HG03354 (cell line): ENCODE measurements at regions not wholly inside any gene's neighbourhood (a gene's known extent, or its start where the extent isn't known, plus 50 kb on each side); places are given as distances from the start of the nearest gene placed in this dataset.

Experiments
- ATAC-seq: cut with Tn5 transposase; IDR thresholded peaks from one replicate; pipeline ENCODE4 v1.9.1; 2021; ENCODE audit warnings: mild to moderate bottlenecking; ENCODE audit not compliant: unreplicated experiment, poor library complexity, severe bottlenecking

DNA sequence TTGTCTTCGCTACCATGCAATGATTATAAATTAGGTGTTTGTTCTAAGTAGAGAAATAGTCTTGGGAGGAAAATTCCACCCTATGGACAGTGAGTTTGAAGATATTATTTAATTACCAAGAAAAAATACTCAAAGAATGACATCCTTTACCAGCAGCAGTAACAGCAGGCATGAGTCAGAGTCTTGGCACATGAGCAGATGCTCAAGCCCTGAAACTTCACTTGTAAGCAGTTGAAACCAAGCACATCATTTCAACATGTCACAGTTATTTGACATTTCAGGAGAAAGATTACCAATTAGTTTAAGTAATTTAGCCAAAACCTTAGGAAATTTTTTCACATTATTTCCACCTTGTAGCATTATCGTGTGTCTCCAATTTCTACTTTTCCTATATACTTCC lies 99.2 kb downstream of the C12orf50 start:
- no peak for ATAC-seq

DNA sequence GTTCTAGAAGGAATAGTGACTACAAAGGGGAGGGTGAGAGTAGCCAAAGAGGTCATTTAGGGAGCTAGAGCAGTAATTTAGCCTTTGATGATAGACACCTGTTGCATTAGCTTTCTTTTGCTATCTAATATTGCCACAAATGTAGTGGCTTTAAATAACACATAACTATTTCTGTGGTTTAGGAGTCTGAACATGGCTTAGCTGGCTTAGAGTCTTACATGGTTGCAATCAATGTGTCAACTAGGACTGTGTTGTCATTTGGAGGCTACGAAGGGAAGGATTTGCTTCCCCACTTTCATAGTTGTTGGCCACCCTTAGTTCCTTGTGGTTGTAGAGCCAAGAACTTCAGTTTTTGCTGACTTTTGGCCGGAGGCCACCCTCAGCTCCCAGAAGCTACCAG lies 99.9 kb downstream of the C12orf50 start:
- no peak for ATAC-seq

DNA sequence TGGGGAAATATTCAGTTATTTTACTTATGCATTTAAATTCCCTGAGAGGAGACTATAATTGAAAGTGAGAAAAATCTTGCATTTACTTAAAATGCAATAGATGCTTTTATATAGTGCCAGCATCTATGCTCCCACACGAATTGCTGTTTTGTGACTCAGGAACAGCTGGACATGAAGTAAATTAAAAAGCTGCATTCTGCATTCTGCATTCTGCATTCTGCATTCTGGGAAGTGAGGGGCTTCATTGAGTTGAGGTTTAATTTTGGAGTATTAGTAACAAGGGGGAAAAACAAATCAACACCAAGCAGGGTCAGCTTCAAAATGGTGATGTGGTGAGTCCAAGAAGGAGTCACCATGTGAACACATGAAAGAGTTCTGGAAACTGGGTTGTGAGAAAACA lies 101.2 kb downstream of the C12orf50 start:
- ATAC-seq, result no peak

DNA sequence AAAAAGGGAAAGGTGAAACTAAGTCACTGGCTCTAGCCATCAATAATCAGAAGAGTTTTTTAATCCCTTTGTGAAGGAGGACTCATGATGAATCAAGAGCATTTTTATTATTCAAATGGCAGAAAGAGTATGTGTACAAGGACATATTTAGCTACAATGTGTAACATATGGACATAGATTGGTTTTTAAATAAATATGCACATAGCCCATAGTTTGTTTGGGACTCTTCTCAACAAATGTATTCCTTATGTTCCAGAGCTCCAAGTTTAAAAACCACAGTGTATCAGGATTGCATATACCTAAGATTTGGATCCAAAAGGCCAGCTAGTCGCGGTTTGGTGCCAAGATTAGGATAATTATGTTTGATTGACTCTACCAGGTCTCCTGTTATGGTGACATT lies 104.2 kb downstream of the C12orf50 start:
- no peak for ATAC-seq

DNA sequence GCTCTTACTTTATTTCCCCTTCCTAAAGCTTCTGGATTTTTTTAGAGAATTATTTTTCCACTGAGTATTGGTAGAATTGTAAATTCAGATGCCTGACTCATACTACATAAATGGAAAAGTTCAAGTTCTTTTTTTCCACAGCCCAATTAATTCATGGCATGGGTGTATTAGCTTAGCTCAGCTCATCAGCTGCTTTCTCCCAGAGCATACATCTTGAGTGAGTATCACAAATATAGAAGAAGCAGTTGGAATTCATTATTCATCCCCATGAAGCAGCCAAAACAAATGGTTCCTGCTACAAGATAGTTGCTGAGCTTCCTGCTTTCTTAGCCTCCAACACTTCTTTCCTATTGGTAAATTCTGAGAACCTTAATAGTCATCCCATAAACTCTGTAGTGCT lies 105.1 kb downstream of the C12orf50 start:
- no peak for ATAC-seq

DNA sequence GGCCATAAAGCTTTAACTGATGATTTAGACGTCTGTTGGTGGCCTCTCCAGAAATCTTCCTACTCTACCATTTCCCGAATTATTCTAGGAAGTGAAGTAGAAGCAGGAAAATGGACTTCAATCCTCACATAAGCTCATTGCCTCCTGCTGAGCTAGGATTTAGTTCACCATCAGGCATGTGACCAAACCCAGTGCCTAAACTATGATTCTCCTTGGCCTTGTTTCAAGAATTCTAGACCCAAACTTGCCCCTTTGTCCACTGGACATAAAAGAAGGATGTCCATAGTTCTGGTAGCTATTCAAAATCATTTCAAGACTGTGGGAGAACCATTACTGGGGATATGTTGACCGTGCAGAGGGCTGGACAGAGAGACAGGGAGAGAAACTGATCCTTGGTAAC lies 105.8 kb downstream of the C12orf50 start:
- no peak for ATAC-seq

DNA sequence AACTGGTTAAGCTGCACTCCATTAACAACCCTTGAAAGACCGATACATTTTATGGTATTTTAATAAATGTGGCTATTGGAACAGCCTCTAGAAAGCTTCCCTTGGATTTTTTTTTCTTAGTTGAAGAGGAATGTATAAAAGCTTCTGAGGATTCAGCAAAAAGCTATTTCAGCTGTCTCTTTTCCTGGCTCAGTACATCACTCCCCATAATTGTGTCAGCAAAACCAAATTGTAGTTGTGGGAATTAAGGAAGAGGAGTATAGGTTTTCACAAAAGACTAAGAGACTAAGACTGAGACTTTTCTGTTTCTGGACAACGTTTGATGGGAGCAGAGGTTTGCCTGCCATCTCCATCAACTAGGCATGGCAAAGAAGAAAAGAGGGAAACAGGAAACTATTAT lies 106.5 kb downstream of the C12orf50 start:
- no peak for ATAC-seq

DNA sequence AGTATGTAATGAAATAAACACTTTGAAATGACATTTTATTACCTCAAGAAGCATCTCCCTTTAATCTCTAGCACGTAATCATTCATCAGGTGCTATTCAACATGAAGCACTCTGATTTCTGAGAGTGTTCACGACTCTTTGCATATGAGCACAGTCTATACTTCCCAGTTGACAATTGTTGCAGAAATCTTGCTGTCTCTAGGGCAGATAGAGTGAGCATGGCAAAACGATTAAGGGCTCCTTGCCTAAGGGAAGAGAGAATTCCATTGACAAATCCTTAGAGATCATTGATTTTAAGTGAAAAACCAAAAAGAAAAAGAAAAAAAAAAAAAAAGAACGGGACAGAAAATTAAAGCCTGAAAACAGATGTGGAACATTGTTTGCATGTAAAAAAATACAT lies 107.6 kb downstream of the C12orf50 start:
- no peak for ATAC-seq

DNA sequence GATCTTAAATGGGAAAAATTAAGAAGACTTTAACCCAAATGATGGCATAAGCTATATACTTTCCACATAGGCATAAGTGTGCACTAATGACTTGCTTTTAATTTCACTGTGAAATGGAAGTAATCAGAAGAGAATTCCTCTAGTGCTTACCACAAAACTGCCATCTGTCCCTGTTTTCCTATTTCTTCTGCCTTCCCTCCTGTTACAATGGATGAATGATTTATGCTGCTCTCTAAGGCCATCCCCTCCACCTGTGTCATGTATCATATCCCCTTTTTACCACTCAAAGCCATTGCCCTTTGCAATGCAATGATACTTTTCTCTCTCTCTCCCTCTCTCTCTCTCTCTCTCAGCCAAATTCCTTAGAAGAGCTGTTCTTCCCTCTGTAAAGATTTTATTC lies 109.1 kb downstream of the C12orf50 start:
- ATAC-seq, result no peak

DNA sequence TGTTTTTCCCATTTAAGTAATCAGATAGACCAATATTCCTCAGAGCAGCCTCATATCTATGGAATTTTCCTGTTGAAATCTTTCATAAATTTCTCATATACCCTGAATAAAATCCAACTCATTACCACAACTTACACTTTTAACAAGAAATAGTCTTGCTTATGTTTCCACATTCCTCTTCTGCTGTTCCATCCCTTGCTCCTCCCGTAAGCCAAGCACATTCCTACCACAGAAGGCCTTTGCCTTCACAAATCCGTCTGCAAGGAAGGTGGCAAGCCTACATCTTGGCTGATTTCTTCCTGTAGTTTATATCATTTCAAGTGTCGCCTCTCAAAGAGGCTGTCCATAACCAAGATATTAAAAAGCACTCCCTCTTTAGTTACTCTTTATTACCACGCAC lies 127.7 kb downstream of the C12orf50 start:
- ATAC-seq, result no peak

DNA sequence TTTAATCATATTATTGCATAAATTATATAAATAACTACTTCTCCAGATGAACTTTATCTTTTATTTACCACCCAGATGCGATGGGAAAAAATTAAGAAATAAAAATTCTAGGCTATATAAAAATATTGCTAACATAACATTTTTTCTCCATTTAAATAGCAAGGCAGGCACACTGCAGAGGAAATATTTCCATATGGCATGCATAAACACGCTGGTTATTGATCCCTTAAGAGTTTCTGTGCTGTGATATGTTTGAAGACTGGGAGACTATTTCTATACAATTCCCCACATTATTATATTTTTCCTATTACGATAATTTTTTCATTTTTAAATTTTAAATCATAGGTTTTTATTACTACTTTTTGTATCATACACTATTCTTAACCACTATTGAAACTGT lies 131.5 kb downstream of the C12orf50 start:
- no peak for ATAC-seq

DNA sequence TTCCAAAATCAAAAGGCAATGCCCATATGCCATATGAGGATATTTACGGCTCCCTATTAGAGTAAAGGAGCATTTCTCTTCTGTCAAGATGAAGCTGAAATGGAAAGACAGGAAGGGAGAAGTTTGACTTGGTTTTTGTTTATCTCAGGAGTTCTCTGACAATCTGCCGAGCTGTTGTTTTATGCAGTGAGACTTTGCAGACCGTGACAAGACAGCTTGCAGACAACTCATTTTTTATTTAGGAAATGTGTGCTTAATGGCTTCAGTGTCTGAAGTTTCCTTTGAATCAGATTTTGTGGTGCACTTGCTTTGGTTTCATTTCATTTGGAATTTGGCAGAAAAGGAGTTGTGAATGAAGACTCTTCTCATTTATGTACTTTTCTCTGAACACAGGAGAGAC lies 145.4 kb downstream of the C12orf50 start:
- no peak for ATAC-seq

DNA sequence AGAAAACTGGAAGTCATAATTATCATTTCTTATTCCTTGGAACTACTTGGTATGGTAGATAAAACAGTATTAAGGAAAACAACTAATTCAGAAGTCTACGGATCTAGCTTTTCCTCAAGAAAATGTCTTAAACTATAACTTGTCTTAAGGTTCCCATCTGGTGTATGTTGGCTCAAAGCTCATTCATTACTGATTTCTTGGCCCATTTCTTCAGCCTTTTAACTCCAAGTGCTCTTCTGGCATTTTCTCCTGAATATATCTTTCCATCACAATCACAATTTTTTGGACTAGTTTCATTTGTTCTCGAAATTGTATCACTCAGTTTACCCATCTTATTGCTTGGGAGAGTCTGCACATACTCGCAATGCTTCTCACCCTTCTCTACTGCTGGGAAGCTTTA lies 150.1 kb downstream of the C12orf50 start:
- ATAC-seq, result no peak

DNA sequence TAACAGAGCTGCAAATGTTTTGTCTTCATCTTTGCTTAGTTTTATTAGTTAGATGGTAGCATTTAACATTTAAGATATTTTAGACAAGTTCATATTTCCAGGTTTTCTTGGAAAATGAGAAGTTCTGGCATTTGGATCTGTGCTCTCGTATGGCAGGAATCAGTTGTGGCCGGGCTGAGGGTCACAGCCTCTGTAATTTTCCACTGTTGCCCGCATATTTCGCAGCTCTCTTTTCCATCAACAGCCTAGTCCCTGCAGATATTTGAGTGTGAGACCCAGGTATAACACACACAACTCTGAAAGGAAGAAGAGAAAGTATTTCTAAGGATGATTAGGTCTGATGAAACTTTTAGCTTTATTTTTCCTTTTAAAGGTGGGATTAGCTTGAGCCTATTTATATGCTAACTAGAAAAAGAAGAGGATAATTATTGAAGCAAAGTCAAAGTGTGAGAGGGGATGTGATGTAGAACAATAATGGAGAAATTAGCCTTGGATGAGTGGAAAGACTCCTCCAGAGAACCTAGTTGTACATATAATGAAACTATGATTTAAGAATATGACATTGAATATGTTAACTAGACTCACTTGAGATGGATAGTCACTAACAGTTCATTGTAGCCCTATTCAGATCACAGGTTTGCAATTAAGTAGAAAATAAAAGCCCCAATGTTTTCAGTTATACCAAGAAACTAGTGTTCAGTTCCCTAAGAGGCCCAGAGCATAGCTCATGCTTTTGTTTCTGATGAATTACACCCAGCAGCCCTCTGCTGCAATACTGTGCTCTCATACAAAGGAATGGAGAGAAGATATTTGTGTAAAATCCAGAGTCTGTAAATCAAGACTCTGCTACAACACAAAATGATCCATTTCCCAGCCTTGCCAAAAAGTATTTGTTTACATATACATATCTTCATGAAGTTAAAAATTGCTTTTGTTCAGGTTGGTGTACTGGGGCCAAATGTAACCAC lies 158.4 kb downstream of the C12orf50 start:
- ATAC-seq, result no peak

DNA sequence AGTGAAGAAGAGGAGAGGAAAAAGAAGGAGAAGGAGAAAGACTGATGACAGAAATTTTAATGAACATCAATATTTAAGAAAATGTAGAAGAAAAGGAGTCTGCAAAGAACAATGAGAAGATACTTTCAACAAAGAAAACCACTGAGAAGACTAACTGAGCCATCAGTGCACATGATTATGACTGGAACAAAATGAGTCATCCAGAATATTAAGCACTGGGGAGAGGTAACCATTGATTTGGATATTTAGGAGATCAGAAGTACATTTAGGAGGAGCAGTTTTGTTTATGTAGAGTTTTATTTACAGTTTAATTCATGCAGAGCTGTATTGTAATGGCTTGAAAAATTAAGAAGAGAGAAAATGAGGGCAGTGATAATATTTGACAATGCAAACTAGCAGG lies 159.1 kb downstream of the C12orf50 start:
- ATAC-seq, result no peak

DNA sequence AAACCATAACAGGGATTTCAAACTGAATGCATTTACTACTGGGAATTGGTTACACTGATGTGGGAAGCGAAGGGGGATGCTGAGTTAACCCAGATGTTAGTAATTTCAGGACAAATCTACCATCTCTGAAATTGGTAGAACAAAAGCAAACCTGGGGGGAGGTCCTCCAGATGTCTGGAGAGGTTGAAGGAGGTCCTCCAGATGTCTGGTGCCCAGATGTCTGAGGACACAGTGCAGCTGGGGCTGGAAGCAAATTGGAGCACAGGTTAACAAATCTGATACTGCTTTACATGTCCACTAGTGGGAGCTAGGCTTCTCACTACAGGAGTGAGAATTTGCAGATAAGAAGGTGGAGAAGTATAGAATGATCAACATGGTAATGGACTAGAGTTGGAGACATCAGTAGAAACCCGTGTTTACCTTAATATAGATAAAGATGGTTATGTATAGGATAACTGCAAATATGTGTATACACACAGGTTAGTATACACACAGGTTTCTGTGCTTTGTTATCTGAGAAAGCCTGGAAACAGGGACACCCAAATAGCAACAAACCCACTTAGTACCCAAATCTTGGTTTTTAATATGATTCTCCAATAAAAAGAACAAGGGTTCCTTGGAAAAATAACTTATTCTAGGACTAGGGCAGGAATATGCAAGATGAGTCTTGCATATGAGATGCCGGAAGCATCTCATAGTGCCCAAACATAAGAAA lies 162.5 kb downstream of the C12orf50 start:
- ATAC-seq, result peak; percentile 50

DNA sequence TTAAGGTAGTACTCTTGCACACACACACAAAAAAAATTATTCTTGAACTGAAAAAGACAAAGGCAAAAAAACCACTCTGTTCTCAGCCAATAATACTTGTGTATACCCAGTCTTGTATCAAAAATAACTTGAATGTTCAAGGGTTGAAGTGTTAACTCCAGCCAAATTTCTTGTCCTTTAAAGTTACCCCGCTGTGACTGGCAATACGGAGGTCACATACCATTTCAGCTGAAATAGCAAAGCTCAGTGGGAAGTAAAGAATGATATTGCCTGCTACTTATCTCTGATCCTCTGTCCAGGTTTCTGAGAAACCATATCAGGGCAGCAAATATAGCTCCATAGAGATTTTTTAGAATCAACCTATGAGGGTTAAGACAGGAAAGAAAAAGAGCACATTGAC lies 167.4 kb downstream of the C12orf50 start:
- ATAC-seq, result no peak

DNA sequence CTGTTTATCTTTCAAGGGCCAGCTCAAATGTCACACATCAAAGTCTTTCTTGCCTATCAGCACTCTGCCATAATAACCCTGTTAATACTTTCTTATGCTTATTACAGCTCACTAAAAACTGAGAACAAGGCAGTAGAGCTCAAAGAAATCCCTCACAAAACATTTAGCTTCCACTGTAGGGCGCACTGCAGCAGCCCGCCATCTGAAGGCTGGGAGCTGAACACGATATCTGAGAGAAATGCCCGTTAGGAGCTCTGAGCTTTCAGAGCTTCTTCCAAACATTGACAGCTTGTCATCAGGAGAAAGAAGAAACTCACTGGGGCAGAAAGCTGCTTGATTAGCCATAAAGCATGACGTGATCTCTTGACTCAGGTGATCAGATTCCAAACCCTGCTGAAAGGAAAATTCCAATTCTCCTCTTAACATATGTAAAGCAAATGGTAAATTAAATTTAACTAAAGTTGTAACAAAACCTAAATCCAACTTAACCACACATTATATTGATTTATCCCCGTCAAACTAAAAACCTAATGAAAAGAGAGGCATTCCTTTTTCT lies 175.7 kb downstream of the C12orf50 start:
- no peak for ATAC-seq

DNA sequence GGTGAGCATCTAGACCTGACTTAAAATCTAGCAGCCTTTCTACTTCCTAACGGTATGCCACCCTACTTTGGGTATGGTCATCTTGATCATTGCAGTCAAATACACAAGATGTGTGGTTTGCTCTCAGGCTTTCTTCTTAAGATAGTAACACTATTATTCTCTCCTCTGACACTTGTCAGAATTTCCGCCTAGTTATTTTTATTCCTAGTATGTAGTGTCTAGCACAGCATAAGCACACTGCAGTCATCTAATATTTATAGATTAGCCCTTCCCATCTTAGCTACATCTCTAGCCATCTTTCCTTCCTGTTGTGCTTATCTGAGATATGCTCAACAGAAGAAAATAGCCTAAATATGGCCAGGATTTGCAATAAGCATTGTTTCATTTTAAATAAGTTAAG lies 180.1 kb downstream of the C12orf50 start:
- no peak for ATAC-seq

DNA sequence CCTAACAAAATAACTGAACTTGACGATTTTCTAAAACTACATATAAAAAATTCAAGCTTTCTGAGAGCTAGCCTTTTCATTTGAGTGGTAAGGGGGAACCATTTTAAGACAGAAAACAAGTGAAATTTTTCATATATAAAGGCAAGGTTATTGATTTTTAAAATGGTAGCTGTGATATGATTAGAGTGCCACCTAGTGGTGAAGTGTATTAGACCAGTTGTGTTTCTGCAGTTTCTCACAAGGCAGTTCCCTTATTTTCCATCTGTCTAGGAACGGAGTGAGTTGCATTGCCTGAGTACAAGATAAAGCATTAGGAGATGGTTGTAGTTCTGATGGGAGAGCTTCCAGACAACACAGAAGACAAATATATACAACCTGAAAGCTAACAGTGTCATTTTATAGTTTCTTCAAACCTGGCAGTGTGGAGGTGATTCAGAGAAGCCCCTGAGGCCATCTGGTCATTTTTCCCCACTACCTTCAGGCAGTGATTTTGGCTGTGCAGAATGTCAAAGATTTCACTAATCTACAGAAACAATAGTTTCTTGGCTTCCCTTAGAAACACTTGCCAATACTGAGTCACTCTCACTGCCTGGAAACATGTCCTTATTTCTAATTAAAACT lies 180.8 kb downstream of the C12orf50 start:
- peak; percentile 77 for ATAC-seq
